ENCODE measurements at regions not wholly inside any gene's neighbourhood (a gene's known extent, or its start where the extent isn't known, plus 50 kb on each side); places are given as distances from the start of the nearest gene placed in this dataset.

- DNase-seq: no peak
Measured at GRCh38 chr6:56378507-56378906, 131.1 kb upstream of the COL21A1 start.

GRCh38 chr6:56377295-56377694 lies 129.9 kb upstream of the COL21A1 start:
- DNase-seq: no peak

GRCh38 chr6:56375806-56376205 lies 128.4 kb upstream of the COL21A1 start:
- no peak for DNase-seq

GRCh38 chr6:56374841-56375369 lies 127.5 kb upstream of the COL21A1 start:
- DNase-seq: no peak

- no peak for DNase-seq
Measured at GRCh38 chr6:56372406-56372995, 125.1 kb upstream of the COL21A1 start.

- DNase-seq: peak; percentile 62
Measured at GRCh38 chr6:56370561-56371211, 123.3 kb upstream of the COL21A1 start.

- DNase-seq: no peak
Measured at GRCh38 chr6:56370127-56370540, 122.8 kb upstream of the COL21A1 start.

- DNase-seq: no peak
Measured at GRCh38 chr6:56368491-56368890, 121.1 kb upstream of the COL21A1 start.

GRCh38 chr6:56366141-56366852 lies 118.9 kb upstream of the COL21A1 start:
- no peak for DNase-seq

- DNase-seq: no peak
Measured at GRCh38 chr6:56364827-56365339, 117.5 kb upstream of the COL21A1 start.

- DNase-seq: no peak
Measured at GRCh38 chr6:56364431-56364826, 117.0 kb upstream of the COL21A1 start.

GRCh38 chr6:56363796-56364430 lies 116.5 kb upstream of the COL21A1 start:
- DNase-seq: no peak

- DNase-seq: no peak
Measured at GRCh38 chr6:56361812-56362211, 114.4 kb upstream of the COL21A1 start.

GRCh38 chr6:56359201-56359899 lies 112.0 kb upstream of the COL21A1 start:
- peak; percentile 71 for DNase-seq

GRCh38 chr6:56357616-56358373 lies 110.4 kb upstream of the COL21A1 start:
- DNase-seq: no peak

- DNase-seq: no peak
Measured at GRCh38 chr6:56356426-56356825, 109.0 kb upstream of the COL21A1 start.

GRCh38 chr6:56353860-56354259 lies 106.5 kb upstream of the COL21A1 start:
- no peak for DNase-seq

GRCh38 chr6:56350628-56351260 lies 103.4 kb upstream of the COL21A1 start:
- no peak for DNase-seq

- no peak for DNase-seq
Measured at GRCh38 chr6:56349194-56349593, 101.8 kb upstream of the COL21A1 start.

- no peak for DNase-seq
Measured at GRCh38 chr6:56348578-56348977, 101.2 kb upstream of the COL21A1 start.

All from renal pelvis (tissue), 1 donor.